ENCODE measurements at regions not wholly inside any gene's neighbourhood (a gene's known extent, or its start where the extent isn't known, plus 50 kb on each side); places are given as distances from the start of the nearest gene placed in this dataset.

- TF ChIP-seq CTCF (IDR thresholded peaks at IDR 0.05) (no peak), POLR2A (IDR thresholded peaks at IDR 0.05) (no peak), EP300 (IDR thresholded peaks at IDR 0.05) (no peak), POLR2AphosphoS5 (IDR thresholded peaks at IDR 0.05) (no peak)
These were observed 246.7 kb upstream of the G2E3 start for GRCh38 chr14:30312214-30312613.

All from upper lobe of left lung (tissue), 4 donors.